Renal cortical epithelial cell (primary cell): ENCODE measurements at regions not wholly inside any gene's neighbourhood (a gene's known extent, or its start where the extent isn't known, plus 50 kb on each side); places are given as distances from the start of the nearest gene placed in this dataset.

Experiments
- DNase-seq: peaks from one replicate; pipeline ENCODE4 v3.0.0-alpha.2; 2011; ENCODE audit warnings: low read depth

DNA sequence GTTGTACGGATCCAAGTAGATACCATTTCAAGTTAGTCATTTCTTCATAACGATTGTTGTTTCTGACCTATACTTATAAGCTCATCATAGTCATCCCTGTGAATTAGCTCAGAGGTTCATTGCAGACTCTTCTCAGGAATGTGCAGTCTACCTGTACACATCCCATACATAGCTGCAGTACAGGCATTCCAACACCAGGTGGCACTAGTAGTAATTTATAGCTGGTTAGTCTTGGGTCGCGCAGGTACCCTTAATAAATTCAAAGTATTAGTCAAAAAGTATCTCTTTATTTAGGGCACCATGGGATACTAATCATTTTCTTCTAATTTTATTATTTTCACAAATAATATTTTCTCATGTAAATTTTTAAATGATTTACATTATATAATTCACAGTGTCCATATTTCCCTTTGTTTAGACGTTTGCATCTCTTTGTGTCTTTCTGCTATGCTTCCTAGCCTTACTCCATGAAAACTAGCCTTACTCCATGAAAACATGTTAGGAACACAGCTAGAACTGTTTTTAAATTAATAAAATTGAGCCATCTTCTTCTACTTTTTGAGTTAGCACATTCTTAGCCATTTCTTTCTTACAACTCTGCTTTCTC, 128.6 kb upstream of the FAM83B start:
- peak; percentile 56 for DNase-seq

DNA sequence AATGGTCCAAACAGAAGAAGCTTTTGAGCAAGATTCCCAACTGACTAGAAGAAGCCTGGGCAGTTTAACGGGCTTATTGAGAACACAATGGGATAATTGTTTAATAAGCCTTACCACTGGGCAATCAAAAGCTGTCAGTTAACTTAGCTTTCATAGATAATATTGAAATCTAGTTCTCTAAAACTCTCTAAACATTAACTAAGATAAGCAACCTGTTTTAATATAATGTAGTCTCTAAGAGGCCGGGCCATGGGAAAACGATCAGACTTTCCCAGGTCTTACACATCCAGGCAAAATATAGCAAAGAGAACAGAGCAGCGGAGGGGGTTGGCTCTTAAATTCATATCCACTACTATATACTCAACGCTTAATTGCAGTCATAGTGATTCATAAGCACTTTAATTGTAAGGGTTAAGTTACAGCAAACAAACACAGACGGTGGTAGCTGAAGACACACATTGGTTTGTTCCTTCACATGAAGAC, 128.0 kb upstream of the FAM83B start:
- no peak for DNase-seq

DNA sequence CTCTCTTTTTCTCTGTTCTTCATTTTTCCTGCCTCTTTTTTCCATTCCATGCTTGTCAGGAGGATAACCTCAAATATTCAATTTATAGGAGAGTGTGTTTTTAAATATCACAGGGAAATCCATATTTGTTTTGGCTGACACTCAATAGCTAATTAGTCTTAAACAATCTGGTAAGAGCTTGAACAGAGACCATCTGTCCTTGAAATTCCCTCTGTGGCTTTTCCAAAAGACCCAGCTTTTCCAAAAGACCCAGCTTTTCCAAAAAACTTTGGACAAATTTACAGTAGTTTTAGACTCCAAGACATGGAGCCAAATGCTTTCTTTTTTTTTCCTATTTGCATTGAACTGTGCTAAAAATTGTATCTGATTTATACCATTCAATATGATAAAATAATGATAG, 127.4 kb upstream of the FAM83B start:
- DNase-seq, result no peak

DNA sequence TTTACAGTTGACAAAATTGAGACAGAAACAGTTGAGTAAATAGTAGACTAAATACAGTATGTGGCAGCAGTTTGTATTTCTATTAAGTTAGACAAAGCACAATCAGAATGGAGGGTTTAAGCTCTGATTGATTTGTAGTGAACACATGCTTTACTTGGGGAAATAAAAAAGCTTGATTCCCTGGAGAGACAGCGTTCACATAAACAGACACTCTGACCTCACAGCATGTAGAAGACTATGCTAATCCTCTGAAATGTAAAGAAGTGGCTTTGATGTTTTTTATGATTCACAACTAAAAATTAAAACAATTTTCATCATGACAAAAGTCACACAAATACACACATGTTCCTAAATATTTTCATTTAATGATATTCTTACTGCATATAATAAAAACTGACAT, 126.9 kb upstream of the FAM83B start:
- no peak for DNase-seq

DNA sequence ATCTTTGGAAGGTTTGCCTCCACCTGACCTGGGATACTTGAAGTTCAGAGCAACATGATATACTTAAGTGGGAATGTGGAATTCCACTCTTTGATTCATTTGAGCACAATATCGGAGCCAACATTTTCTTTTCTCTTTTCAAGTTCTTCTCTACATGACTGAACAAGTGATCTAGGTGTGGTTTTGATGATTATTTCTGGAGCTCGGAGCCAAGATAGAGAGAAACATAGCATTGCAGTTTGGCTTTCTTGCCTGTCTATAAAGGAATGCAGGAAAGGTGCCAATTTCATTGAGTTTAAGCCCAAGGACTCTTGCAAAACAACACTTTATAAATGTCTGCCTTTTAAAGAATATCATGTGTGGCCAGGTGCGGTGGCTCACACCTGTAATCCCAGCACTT, 124.2 kb upstream of the FAM83B start:
- DNase-seq, result peak; percentile 47

DNA sequence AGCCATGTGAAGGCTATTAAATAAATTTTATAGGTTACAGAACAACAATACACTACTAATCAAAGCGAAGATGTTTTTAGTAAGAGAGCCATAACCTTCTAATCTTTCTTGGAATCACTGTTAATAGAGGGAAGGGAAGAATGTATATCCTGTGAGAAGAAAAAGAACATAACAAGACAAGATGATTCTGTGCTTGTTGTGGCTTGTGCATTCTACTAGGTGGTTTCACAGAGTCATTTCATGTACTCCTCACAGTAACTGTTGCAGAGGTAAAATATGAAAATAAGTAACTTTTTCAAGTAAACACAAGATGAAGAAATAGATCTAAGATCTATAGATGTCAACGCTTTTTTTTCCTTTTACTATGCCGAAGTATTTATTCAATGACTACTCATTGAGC, 116.9 kb upstream of the FAM83B start:
- no peak for DNase-seq

DNA sequence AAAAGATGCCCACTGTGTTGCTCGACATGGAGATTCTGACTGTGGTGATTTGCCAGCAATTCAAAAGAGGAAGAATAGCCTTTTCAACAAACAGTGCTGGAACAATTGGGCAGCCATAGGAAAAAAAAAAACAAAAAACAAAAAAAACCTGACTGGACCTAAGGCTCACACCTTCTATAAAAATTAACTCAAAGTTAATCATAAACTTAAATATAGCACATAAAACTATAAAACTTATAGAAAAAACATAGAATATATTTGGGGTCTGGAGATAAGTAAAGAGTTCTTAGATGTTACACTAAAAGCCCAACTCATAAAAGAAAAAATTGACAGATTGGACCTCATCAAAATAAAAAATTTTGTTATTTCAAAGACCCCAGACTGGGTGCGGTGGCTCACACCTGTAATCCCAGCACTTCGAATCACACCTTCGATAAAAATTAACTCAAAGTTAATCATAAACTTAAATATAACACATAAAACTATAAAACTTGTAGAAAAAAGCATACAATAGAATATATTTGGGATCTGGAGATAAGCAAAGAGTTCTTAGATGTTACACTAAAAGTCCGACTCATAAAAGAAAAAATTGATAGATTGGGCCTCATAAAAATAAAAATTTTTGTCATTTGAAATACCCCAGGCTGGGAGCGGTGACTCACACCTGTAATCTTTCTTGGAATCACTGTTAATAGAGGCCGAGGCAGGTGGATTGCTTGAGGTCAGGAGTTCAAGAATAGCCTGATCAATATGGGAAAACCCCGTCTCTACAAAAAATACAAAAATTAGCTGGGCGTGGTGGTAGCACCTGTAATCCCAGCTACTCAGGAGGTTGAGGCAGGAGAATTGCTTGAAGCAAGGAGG, 115.6 kb upstream of the FAM83B start:
- peak; percentile 14 for DNase-seq

DNA sequence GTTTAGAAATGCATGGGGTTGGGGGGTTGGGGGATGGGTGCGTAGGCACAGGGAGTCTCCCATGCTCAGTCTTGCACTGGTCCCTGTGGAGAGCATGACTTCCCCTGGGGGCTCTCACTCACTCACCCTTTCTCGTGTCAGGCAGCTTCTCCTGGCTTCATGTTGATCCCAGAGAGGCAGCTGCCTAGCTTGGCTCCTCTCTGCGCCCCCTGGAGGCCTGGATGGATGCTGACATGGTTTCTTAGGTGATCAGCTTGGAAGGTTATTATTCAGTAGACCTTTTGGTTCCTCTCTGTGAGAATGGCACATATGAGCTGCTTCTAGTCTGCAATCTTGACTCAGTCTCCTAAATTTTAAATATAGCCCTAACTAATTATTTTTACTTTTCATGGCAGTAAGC, 109.3 kb upstream of the FAM83B start:
- DNase-seq, result no peak

DNA sequence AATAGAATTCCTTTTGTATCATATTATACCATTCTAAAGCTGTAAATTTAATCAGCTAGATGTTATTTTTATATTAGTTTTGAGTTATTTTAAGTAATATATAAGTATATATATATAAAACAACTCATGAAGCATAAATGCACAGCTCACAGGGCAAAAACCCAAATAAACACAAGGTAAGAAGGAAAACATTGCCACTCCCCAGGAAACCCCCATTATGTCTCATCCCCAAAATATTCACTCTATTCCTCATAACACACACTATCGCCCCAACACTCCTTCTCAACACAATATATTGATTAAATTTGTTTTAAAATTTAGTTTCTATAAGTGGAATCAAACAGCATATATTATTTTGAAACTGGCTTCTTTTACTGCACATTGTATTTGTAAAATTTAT, 98.6 kb upstream of the FAM83B start:
- DNase-seq, result no peak

DNA sequence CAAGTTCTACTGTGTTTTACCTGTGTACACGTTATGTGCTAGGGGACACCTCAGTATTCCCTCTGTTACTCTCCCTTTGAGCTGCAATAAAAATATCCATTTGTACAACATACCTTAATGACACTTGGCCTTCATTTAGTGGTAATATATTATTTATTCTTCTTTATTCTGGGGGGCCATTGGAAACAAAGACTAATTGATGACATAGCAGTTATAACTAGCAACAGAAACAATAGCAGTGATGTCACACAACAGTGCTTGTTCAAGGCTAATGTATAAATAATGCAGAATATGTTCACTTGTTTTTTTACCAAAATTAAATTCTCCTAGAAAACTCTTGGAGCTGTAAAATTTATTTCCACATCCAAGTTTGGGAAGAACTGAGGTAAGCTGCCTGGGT, 92.2 kb upstream of the FAM83B start:
- no peak for DNase-seq

DNA sequence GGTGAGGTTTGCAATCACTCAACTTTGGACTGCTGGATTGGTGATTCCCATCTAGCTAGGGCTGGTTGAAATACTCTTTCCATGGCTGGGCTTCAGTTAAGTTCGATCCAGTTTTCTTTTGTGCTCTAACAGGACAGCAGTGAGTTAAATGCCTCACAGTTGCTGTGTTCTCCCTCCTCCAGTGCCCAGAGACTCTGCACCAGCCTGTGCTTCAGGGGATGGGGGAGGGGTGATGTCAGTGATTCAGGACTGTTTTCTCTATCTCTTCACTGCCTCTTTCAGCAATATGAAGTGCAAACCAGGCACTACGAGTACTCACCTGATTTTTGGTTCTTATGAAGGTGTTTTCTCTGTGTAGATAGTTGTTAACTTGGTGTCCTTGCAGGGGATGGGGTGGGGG, 88.2 kb upstream of the FAM83B start:
- DNase-seq, result no peak

DNA sequence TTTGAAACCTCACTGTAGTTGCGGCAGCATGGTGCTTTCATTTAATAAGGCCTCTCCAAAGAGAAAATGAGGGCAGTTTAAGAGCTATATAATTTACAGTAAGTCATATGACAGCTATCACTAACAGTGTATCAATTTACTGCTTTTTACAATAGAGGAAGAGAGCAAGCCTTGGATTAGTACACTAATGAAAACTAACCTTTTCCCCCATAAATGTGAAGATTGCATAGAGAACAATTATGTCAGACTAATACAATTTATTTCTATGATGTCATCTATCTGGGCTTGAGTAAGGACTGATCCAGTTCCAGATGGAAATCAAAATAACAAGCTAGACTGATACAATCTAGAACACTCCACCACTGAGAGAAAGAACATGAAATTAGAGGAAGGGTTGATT, 78.1 kb upstream of the FAM83B start:
- DNase-seq, result no peak

DNA sequence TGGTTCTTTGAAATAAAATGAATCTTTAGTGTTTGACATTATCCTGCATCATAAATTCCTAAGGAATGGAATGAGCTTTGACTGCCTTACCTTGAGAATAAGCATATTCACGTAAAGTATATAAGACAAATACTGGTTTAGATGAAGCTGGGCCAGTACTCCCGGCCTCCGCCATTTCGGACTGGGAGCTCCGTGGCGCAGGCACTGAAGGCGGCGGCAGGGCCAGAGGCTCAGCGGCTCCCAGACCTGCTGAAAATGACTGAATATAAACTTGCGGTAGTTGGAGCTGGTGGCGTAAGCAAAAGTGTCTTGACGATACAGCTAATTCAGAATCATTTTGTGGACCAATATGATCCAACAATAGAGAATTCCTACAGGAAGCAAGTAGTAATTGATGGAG, 76.2 kb upstream of the FAM83B start:
- DNase-seq, result no peak

DNA sequence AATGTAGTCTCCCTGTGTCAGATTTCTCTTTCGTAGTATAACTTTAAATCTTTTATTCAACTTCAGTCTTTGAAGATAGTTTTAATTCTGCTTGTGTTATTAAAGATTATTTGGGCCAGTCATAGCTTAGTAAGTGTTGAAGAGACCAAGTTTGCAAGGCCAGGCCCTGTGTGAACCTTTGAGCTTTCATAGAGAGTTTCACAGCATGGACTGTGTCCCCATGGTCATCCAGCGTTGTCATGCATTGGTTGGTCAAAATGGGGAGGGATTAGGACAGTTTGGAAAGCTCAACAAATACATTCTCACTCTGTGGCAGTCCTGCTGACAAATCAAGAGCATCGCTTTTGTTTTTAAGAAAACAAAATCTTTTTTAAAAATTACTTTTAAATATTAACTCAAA, 74.6 kb upstream of the FAM83B start:
- no peak for DNase-seq

DNA sequence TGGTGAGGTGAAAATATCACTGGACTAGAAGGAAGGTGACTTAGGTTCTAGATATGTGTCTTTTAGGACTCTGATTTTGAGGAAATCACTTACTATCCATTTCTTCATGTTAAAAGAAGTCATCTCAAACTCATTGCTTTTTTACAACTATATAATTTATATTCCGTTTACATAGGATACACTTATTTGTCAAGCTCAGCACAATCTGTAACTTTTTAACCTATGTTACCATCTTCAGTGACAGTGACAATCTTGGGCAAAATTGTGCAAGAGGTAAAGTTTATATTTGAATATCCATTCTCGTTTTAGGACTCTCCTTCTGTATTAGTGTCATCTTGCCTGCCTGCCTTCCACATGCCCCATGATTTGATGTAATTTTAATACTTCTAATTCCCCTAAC, 74.0 kb upstream of the FAM83B start:
- DNase-seq, result no peak

DNA sequence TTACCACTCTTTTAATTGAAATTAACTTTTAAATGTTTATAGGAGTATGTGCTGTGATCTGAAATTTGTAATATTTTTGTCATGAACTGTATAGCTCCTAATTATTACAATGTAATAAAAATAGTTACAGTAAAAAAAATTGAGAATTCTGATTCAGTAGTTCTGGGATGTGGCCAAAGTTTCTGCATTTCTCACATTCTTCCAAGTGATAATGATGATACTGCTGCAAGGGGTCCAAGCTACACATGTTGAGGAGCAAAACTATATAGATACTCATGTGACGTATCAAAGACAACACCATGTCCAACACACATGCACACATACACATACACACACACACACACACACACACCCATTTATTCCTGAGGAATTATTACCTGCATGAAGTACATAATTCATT, 71.0 kb upstream of the FAM83B start:
- DNase-seq, result no peak

DNA sequence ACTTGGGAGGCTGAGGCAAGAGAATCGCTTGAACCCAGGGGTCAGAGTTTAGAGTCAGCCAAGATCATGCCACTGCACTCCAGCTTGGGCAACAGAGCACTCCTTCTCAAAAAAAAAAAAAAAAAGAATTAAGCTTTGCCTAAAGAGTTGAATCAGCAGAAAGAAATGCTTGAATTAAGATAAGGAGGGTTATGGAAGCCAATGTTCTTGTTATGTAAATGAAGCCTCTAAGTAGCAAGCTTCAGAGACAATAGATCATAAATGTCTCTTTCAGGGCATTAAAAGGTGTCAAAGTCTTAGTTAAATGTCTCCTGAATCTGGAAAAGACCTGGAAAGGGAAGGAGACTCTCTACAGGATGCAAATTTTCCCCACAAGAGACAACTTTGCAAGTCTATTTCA, 69.7 kb upstream of the FAM83B start:
- DNase-seq, result no peak

DNA sequence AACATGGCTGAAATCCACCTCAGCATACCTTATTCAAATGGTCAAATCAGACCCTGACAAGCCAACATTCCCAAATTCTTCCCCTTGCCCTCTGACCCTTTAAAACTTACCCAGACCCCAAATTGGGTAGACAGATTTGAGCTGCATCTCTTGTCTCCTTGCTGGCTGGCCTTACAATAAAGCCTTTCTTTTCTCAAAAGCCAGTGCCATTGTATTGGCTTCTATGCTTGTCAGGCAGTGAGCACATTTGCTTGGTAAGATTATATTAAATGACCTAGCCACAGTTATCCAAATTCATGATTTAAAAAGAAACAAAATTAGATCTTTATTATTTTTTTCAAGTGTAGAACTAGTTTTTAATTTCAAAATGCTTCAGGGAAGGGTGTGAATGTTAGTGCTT, 67.8 kb upstream of the FAM83B start:
- DNase-seq, result no peak

DNA sequence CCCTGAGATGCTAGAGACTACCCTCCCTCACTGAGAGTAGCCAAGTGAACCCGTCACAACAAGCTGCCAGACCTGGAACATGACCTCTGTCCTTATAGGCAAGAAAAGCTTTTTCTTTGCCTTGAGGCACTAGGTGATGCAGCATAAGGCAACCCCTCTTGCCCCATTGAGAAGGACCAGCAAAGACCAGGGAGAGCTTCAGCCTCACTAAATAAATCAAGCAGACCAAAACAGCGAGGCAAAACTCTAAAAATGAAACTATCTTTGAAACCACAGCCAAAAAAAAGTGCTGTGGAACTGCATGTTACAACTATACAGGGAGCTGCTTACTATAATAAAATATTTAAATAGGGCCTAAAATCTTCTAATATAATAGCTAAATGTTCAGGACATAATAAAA, 62.6 kb upstream of the FAM83B start:
- DNase-seq, result no peak

DNA sequence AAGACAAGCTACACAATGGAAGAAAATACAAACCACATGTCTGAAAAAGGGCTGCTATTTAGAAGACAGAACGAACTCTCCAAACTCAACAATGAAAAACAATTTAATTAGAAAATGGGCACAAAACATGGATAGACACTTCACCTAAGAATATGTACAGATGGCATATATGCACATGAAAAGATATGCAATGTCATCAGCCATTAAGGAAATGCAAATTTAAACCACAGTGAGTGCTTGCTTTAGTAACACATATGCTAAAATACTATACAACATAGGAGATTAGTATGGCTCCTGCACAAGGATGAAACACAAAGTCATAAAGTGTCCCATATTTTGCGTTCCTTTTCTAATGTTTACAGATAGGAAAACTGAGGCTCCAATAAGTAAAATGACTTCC, 60.4 kb upstream of the FAM83B start:
- no peak for DNase-seq

DNA sequence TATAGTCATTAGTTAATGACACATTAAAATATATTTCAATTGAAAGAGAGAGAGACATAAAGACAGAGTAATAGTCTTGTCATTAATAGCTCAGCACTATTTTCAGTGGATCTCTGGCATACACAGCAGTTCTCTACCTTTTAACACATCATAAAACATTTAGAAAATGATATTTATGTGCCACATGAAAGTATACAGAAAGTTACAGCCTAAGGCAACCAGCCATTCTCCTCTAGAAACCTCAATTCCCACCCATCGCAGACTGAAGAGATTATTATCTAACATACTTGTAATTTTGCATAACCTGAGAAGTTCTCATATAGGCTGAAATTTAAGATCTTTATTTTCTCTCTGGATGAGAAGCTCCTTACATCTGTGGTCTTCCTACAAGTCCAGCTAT, 58.7 kb upstream of the FAM83B start:
- DNase-seq, result no peak
